Right cardiac atrium (tissue), 5 donors: ENCODE measurements at regions not wholly inside any gene's neighbourhood (a gene's known extent, or its start where the extent isn't known, plus 50 kb on each side); places are given as distances from the start of the nearest gene placed in this dataset.
"Not testable (repeated sequence)": the region's sequence is repeated elsewhere in the genome, so short reads cannot be mapped to it uniquely, and the experiment has no call there.

ENCODE experiments used
- ATAC-seq, 2 donors: fragments of 200-7000 bp; cut with Tn5 transposase; one replicate each; pipeline versions ENCODE4 v1.8.0 to v1.9.1; 2020; ENCODE audit warnings: moderate library complexity in 2 of 2, mild to moderate bottlenecking in 1 of 2
- DNase-seq, 3 donors: peaks; one replicate each; pipeline ENCODE4 v3.0.0-alpha.2; 2020
- H3K27ac ChIP-seq: one replicate; pipeline ENCODE4 v1.5.1; 2013; ENCODE audit warnings: mild to moderate bottlenecking, low read length, control low read depth, moderate library complexity
- H3K27me3 ChIP-seq: one replicate; pipeline ENCODE4 v1.6.1; 2013; ENCODE audit not compliant: control insufficient read depth, insufficient read depth
- H3K4me1 ChIP-seq: one replicate; pipeline ENCODE4 v1.6.1; 2013; ENCODE audit warnings: low read length; ENCODE audit not compliant: control insufficient read depth, insufficient read depth
- H3K4me3 ChIP-seq: one replicate; pipeline ENCODE4 v1.5.1; 2013; ENCODE audit warnings: low read length, control low read depth
- H3K9me3 ChIP-seq: one replicate; pipeline ENCODE4 v1.6.1; 2013; ENCODE audit warnings: low read length; ENCODE audit not compliant: control insufficient read depth
- WGBS: extraction: QIAGEN DNeasy Blood & Tissue Kit; methylation state at CpG from one replicate; pipeline ENCODE4 v1.1.7; 2013; 5-methylcytosine and 5-hydroxymethylcytosine counted together
- intact Hi-C, 4 donors: fragments of 100-400 bp; cut with DNase I; formaldehyde crosslinking; loops; one replicate each; pipeline versions ENCODE4 v1.11.0 to v1.14.0; 2022 to 2023
- donor health status: healthy with polysubstance abuse.
- donor health status: DM: no; HTN: yes; CAD: no.
- donor health status: DM: no; HTN: no; CAD: no.
- donor health status: DM: no; HTN: yes; CAD: no; lungs with severe emphysema.
- donor health status: DM: yes; HTN: yes; CAD: no.

DNA sequence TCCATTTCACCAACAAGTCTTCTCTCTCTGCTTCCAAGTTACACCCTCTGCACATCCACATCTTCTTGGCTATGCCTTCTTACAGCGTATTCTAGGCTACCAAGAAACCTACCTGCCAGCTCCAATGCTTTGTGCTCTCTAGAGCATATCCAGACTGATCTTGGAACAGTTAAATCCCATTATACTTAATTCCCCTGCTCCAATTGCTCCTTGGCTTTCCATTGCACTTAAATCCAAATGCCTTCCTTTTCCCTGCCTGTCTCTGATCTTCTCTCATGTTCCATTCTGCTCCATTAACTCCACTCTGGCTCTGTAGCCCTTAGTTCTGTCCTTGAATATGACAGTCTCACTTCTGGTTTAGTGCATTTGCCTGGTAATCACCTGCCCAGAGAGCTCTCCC is 322.4 kb downstream of the LRRC70 start:
- intact Hi-C loops = no loop called here
- Histone ChIP-seq H3K4me1 (no peaks in the 10 kb centered on the region), H3K9me3 (no peaks in the 10 kb centered on the region), H3K4me3 (no peak overlapping the region), H3K27ac (no peak overlapping the region), H3K27me3 (no peaks in the 10 kb centered on the region)
- 80% methylated on average over 1 of the region's 1 CpG for WGBS
- ATAC-seq (no peak), DNase-seq (no peak)

DNA sequence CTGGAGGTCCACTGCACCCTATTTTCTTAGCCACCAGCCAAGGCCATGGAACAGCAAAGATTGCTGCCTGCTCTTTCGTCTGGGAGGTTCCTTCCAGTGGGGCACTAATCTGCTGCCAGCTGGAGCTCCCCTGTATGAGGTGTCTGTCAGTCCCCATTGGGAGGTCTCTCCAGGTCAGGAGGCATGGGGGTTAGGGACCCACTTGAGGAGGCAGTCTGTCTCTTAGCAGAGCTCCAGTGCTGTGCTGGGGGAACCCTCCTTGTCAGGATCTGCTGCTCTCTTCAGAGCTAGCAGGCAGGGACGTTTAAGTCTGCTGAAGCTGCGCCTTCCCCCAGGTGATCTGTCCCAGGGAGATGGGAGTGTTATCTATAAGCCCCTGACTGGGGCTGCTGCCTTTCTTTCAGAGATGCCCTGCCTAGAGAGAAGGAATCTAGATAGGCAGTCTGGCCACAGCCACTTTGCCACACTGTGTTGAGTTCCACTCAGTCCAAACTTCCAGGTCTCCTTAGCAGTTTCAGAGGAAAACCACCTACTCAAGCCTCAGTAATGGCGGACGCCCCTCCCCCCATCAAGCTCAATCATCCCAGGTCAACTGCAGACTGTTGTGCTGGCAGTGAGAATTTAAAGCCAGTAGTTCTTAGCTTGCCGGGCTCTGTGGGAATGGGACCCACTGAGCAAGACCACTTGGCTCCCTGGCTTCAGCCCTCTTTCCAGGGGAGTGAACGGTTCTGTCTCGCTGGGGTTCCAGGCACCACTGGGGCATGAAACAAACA is 317.7 kb downstream of the LRRC70 start:
- no peaks in the 10 kb centered on the region for H3K4me1 ChIP-seq
- intact Hi-C loops = no loop called here

DNA sequence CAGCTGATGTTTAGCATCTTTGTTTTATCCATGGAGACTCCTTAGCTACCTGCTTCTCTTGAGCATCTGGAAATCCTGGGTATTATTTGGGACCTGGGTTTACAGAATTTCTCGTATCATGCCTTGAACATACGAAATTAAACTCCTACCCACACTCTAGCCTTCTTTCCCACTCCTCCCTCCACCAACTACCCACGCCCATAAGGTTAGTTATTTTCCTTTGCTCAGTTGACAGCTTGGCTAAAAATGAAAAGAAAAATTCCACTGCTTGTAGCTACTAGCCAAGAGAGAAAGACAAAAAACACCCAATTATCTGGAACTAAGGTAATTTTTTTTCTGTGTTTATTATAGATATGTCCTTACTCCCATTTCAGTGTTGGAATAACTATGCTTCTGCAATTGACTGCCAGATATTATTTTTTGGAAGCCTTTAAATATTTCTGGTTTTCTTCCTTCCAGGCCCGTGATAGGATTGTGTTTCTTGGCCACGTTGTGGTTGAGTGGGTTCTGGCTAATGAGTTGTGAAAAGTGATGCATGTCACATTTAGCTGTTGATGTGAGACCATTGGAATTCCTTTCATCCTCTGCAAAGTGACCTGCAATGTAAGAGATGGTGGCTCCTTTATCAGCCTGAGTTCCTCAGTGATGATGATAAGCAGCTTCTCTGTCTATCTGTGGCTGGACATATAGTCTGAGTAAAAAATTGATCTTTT is 308.1 kb downstream of the LRRC70 start:
- WGBS = 21% methylated on average over 5 of the region's 5 CpGs
- Histone ChIP-seq H3K27ac (no peak overlapping the region), H3K9me3 (no peaks in the 10 kb centered on the region), H3K4me3 (no peak overlapping the region), H3K27me3 (no peaks in the 10 kb centered on the region), H3K4me1 (no peaks in the 10 kb centered on the region)
- ATAC-seq (peak; percentile 81 to 93), DNase-seq (peak in 1 of 3 donors; percentile 17)
- intact Hi-C loops = no loop called here

More for the DNA sequence above, 317.7 kb downstream of the LRRC70 start:
- DNase-seq (no peak), ATAC-seq (no peak)
- Histone ChIP-seq H3K27me3 (no peaks in the 10 kb centered on the region), H3K4me3 (no peak overlapping the region), H3K9me3 (no peaks in the 10 kb centered on the region), H3K27ac (no peak overlapping the region)
- WGBS = 86% methylated on average over 8 of the region's 8 CpGs

DNA sequence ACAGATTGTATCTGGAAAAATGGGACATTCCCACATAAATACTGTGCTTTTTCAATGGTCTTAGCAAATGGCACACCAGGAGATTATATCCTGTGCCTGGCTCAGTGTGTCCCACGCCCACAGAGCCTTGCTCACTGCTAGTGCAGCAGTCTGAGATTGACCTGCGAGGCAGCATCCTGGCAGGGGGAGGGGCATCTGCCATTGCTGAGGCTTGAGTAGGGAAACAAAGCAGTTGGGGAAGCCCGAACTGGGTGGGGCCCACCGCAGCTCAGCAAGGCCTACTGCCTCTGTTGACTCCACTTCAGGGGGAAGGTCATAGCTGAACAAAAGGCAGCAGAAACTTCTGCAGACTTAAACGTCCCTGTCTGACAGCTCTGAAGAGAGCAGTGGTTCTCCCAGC is 258.7 kb downstream of the LRRC70 start:
- H3K27ac ChIP-seq, DNase-seq, H3K27me3 ChIP-seq, ATAC-seq, H3K4me1 ChIP-seq, H3K4me3 ChIP-seq, H3K9me3 ChIP-seq, intact Hi-C loops: not testable (repeated sequence)
- 81% methylated on average over 5 of the region's 5 CpGs for WGBS

DNA sequence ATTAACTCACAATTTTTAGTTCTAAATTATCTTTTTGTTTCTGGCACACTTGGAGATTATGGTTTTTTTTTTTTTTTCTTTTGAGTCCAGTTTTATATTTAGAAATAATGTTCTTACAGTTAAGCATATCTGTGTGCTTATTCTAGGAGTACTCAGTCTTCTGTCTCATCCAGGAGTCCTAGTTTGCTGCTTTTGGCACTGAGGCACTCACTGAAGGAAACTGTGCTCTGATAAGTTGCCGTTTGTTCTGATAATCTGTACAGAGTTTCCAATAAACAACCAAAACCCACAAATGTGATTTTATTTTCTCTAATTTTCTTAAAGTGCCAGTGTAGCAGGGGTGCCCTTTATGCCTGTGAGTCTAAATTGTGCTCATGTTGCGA is 251.0 kb downstream of the LRRC70 start:
- H3K27me3 ChIP-seq = no peaks in the 10 kb centered on the region
- ATAC-seq (peak; percentile 93 to 96), DNase-seq (no peak)
- no peak overlapping the region for H3K27ac ChIP-seq
- no peak overlapping the region for H3K4me3 ChIP-seq
- intact Hi-C loops = no loop called here
- H3K9me3 ChIP-seq = no peaks in the 10 kb centered on the region
- H3K4me1 ChIP-seq = peaks cover 5% of the 10 kb centered on the region
- 36% methylated on average over 2 of the region's 2 CpGs for WGBS

DNA sequence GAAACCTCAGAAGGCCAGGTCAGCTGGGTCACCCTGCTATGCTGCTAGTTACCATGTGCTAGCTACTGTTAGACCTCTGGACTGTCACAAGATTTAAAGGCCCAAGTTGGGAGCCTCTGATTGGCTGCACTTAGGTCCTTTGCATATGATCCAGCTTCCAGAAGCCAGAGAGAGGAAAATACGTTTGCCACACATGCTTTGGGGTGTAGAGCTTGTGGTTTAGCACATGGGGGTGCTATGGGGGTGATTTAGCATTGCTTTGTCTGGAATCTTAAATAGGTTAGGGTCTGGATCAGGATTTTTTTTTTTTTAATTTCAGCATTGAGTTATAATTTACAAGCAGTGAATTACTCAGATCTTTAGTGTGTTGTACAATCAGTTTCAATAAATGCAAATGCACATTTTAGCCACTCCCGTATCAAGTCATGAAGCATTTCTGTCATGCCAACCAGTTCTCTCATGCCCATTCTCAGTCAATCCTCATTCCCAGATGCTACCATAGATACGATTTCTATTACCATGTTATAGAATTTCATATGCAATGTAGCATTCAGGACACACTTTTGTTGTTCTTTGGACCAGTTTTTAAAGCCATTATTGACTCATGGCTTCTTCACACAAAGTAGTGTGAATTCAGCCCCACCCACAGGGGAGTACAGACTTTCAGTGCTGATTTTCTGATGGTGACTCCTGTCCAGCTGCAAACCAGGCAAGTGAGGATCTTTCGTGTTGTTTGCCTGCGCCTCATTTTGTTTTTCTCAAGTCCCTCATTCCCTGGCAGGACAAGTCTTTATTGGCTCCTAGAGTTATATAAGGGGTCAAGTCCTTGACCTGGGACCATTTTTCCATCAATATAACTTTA is 250.4 kb downstream of the LRRC70 start:
- DNase-seq = peak in 1 of 3 donors; percentile 54
- H3K9me3 ChIP-seq = no peaks in the 10 kb centered on the region
- H3K4me3 ChIP-seq = no peak overlapping the region
- peak; percentile 65 to 77 for ATAC-seq
- no peak overlapping the region for H3K27ac ChIP-seq
- no peaks in the 10 kb centered on the region for H3K27me3 ChIP-seq
- WGBS = 48% methylated on average over 5 of the region's 5 CpGs
- H3K4me1 ChIP-seq = peaks cover 5% of the 10 kb centered on the region
- intact Hi-C loops = no loop called here

DNA sequence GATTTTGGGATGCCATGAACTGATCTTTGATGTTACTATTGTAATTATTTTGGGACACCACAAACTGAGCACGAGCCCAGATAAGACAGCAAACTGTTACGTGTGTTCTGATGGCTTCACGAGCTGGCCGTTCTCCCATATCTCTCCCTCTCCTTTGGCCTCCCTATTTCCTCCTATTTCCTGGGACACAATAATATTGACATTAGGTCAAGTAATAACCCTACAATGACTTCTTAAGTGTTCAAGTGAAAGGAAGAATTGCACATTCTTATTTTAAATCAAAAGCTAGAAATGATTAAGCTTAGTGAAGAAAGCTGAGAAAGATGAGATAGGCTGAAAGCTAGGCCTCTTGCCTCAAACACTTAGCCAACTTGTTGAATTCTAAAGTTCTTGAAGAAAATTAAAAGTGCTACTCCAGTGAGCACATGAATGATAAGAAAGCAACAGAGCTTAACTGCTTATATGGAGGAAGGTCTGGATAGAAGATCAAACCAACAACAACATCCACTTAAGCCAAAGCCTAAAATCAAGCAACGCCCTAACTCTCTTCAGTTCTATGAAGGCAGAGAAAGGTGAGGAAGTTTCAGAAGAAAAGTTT is 247.1 kb downstream of the LRRC70 start:
- intact Hi-C loops = no loop called here
- no peak for ATAC-seq
- 56% methylated on average over 5 of the region's 5 CpGs for WGBS

DNA sequence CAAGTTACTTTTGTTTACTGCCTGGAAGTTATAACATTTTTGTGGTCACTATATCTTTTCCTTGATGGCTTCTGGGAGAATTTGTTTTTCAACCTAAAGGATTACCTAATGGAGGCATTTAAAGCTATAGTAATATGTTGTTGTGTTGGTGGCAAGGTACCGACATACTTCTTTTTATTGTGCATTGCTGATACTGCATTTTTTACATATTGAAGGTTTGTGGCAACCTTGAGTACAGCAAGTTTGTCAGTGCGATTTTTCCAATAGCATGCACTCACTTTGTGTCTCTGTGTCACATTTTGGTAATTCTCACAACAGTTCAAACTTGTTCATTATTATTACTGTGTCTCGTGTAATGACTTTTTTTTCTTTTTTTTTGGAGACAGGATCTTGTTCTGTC is 246.3 kb downstream of the LRRC70 start:
- 82% methylated on average over 3 of the region's 3 CpGs for WGBS
- Histone ChIP-seq H3K4me3 (no peak overlapping the region), H3K9me3 (no peaks in the 10 kb centered on the region), H3K27ac (no peak overlapping the region), H3K27me3 (no peaks in the 10 kb centered on the region), H3K4me1 (peaks cover 1% of the 10 kb centered on the region)
- intact Hi-C loops = no loop called here
- ATAC-seq (no peak), DNase-seq (no peak)

More for the DNA sequence above, 247.1 kb downstream of the LRRC70 start:
- no peak for DNase-seq
- Histone ChIP-seq H3K4me1 (peaks cover 5% of the 10 kb centered on the region), H3K4me3 (no peak overlapping the region), H3K27me3 (no peaks in the 10 kb centered on the region), H3K27ac (no peak overlapping the region), H3K9me3 (no peaks in the 10 kb centered on the region)

DNA sequence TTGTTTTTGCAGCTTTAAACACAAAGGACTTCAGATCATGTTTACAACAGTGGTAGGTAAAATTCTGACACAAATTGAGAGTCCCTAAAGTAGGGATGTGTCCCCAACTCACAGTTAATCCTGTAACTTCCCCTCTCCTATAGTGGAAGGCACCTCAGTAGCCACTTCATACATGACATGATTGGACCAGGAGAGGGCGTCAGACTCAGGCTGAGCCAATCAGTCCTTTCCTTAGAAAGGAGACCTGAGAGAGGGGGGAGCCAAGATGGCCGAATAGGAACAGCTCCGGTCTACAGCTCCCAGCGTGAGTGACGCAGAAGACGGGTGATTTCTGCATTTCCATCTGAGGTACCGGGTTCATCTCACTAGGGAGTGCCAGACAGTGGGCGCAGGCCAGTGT is 238.4 kb downstream of the LRRC70 start:
- H3K27me3 ChIP-seq, H3K4me1 ChIP-seq, DNase-seq, intact Hi-C loops, ATAC-seq, H3K9me3 ChIP-seq, H3K27ac ChIP-seq, H3K4me3 ChIP-seq: not testable (repeated sequence)
- 93% methylated on average over 6 of the region's 8 CpGs for WGBS

DNA sequence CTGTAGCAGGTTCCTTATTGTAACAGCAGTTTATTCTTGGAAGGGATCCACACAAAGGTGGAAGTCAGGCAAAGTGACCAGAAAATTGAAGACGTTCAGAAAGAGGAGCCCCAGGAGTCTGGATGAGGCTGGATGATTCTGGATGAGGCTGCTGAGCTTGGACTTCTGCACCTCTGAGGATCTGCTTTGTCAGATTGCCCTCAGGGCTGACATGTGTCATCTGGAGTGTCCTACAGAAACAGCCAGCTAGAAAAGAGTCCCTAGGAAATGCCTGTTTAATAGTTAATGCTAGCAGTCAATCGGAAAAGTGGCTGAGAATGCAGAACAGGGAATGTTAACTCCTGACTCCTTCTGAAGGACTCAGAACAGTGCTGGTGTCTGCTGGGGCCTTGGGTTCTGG is 236.4 kb downstream of the LRRC70 start:
- 51% methylated on average over 2 of the region's 2 CpGs for WGBS
- Histone ChIP-seq H3K27ac (no peak overlapping the region), H3K4me1 (no peaks in the 10 kb centered on the region), H3K27me3 (no peaks in the 10 kb centered on the region), H3K9me3 (no peaks in the 10 kb centered on the region), H3K4me3 (no peak overlapping the region)
- ATAC-seq = no peak
- intact Hi-C loops = no loop called here
- DNase-seq = no peak
